Activated CD4-positive, alpha-beta T cell treated with anti-CD3 and anti-CD28 coated beads for 36 hours (primary cell): ENCODE measurements at regions not wholly inside any gene's neighbourhood (a gene's known extent, or its start where the extent isn't known, plus 50 kb on each side); places are given as distances from the start of the nearest gene placed in this dataset.

Experiments
- ATAC-seq: fragments of 200-7000 bp; cut with Tn5 transposase; one replicate; pipeline ENCODE4 v1.10.0; 2021; ENCODE audit warnings: mild to moderate bottlenecking, moderate library complexity
- CTCF ChIA-PET: fragments of 350-600 bp; sonication (Branson Sonifier 250); formaldehyde crosslinking; loops from one replicate; lab custom pipeline; 2021; ENCODE audit warnings: antibody characterized with exemption; lab: Charles Lee
- POLR2A ChIA-PET: fragments of 350-600 bp; sonication (Branson Sonifier 250); formaldehyde crosslinking; loops from one replicate; lab custom pipeline; 2021; ENCODE audit warnings: antibody characterized with exemption, inconsistent platforms; lab: Charles Lee
- DNase-seq: peaks from one replicate; pipeline ENCODE4 v3.0.0-alpha.2; 2020
- H3K27ac Mint-ChIP-seq: one replicate; pipeline ENCODE4 v1.8.0; 2021; ENCODE audit warnings: mixed read lengths
- H3K27me3 Mint-ChIP-seq: one replicate; pipeline ENCODE4 v1.8.0; 2021; ENCODE audit warnings: mixed read lengths
- H3K36me3 Mint-ChIP-seq: one replicate; pipeline ENCODE4 v1.8.0; 2021; ENCODE audit warnings: low read depth, mixed read lengths
- H3K4me1 Mint-ChIP-seq: one replicate; pipeline ENCODE4 v1.8.0; 2021; ENCODE audit warnings: mixed read lengths
- H3K4me3 Mint-ChIP-seq: one replicate; pipeline ENCODE4 v1.8.0; 2021; ENCODE audit warnings: mild to moderate bottlenecking, moderate library complexity, mixed read lengths
- H3K9me3 Mint-ChIP-seq: one replicate; pipeline ENCODE4 v1.8.0; 2021; ENCODE audit warnings: low read depth, mixed read lengths
- intact Hi-C, 2 experiments: fragments of 100-400 bp; cut with DNase I in 1 of 2; cut with micrococcal nuclease in 1 of 2; formaldehyde crosslinking; loops; one replicate each; pipeline versions ENCODE4 v1.14.2 to v1.15.1; 2022 to 2024; cut with DNase I, micrococcal nuclease

DNA sequence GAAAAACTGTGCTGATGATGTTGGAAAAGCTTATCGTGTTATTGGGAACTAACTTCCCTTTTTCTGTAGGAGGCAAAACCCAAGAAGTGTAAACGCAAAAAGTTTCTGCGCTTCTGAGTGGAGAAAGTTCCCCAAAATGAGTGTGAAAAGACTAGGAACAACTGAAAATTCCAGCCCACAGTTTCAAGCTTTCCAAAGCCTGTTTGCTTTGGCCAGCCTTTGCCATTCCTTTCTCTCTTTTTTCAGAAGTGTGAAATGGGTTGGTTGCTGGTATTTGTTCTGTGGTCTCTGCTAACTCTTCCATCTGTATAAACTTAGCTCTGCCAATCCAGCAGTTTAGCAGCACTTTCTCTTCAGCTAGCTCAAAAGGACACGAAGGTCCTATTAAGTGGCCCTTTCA lies 491.3 kb downstream of the MAFB start:
- H3K36me3 Mint-ChIP-seq = no peaks in the 10 kb centered on the region
- H3K27ac Mint-ChIP-seq = no peak overlapping the region
- no peaks in the 10 kb centered on the region for H3K4me1 Mint-ChIP-seq
- DNase-seq = no peak
- ATAC-seq = no peak
- H3K4me3 Mint-ChIP-seq = no peak overlapping the region
- intact Hi-C loops = no loop called here
- H3K9me3 Mint-ChIP-seq = no peaks in the 10 kb centered on the region
- POLR2A ChIA-PET = interaction anchor here (0.5 kb wide), 1 partner anchor 34 kb away, joined by 3 read pairs; no protein-coding TSS in a partner anchor
- CTCF ChIA-PET = interaction anchor here (0.8 kb wide), 1 partner anchor 37 kb away, joined by 3 read pairs; no protein-coding TSS in a partner anchor
- peaks cover 5% of the 10 kb centered on the region for H3K27me3 Mint-ChIP-seq

DNA sequence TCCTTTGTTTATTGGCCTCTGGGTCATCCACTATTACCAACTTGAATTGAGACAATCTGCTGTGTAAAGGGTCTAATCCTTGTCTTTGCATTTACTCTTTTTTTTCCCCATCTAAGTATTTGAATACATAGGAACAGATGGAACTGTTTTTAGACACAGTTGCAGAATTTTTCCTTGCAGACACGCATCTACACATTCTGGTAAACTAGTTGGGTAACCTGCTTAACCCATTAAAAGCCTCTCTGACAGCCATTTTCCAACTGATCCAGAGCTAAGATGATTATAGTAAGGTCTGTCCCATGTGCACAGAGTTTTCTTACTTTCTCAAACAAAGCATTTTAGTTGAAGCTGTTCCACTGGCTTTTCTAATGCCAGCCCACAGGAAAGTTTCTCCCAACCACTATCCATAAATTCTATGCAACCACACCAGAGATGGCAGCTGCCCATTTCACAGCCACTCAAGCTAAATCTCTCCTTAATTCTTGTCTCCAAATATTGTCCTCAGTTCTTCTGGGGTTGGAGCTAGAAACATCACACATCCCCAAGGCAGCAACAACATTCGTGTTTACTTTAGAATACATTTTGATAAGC lies 492.1 kb downstream of the MAFB start:
- Mint-ChIP-seq H3K9me3 (no peaks in the 10 kb centered on the region), H3K27me3 (peaks cover 3% of the 10 kb centered on the region), H3K36me3 (no peaks in the 10 kb centered on the region), H3K4me1 (no peaks in the 10 kb centered on the region), H3K4me3 (no peak overlapping the region), H3K27ac (no peak overlapping the region)
- intact Hi-C loops = no loop called here
- ATAC-seq = no peak
- CTCF ChIA-PET = interaction anchor here (0.6 to 0.8 kb wide), 2 partner anchors 36 to 46 kb away, joined by 3 to 5 read pairs; no protein-coding TSS in a partner anchor
- DNase-seq = no peak
- POLR2A ChIA-PET = no interaction called here

DNA sequence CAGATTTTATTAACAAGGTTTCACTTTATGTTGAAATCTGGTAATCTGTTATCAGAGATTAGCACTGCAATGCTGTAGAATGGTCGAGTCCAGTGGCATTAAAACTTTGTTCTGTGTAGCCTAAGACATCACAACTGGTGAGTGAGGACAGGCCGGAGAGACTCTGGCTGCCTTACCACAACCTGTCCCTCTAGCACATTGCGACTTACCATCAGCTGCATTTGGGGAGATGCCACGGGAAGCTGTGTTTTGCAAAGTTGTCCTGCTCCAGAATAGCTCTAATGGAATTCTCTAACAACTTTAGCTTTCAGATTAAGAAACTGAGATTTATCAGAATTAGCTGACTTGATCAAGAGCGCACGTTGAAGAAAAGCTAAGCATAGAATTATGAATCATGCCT lies 493.3 kb downstream of the MAFB start:
- POLR2A ChIA-PET = no interaction called here
- Mint-ChIP-seq H3K9me3 (no peaks in the 10 kb centered on the region), H3K27me3 (no peaks in the 10 kb centered on the region), H3K4me1 (no peaks in the 10 kb centered on the region), H3K27ac (no peak overlapping the region), H3K4me3 (no peak overlapping the region), H3K36me3 (no peaks in the 10 kb centered on the region)
- CTCF ChIA-PET = no interaction called here
- DNase-seq = no peak
- intact Hi-C loops = no loop called here
- no peak for ATAC-seq

DNA sequence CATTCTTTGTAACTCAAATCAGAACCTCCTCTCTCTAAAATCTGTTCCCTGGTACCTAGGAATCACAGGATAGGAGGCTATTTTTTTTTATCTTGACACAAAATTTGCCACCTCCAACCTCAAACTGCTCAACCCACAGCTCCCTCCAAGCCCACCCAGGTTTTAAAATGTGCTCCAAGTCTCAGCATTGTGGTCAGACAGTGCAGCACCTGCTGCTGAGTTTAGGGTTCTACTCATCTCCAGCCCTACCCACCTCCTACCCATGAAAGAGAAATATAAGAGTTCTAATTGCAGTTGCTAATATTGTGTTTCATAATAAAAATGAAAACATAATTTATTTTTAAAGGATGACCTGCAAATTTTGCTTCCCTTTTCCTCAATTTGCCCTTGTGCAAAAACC lies 496.5 kb downstream of the MAFB start:
- no peak for ATAC-seq
- CTCF ChIA-PET = no interaction called here
- POLR2A ChIA-PET = no interaction called here

DNA sequence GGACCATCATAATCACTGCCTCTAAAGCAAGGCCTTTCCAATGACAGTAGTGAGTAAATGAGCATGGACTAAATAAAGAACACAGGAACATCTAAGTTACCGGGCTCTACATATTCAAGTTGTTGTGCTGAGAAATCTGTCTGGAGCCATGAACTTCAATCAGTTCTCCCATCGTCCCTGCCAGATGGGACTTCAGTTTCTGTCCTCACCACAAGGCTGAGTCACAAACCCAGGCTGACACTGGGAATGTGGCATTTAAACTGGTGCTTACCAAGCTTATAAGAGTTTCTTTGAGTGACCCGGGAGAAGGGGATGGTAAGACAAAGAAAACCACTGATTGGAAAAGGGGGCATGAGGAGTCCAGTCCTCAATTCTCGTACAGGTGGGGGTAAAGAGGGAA lies 497.0 kb downstream of the MAFB start:
- no peaks in the 10 kb centered on the region for H3K4me1 Mint-ChIP-seq
- ATAC-seq = no peak
- H3K9me3 Mint-ChIP-seq = no peaks in the 10 kb centered on the region
- H3K36me3 Mint-ChIP-seq = no peaks in the 10 kb centered on the region
- no peak overlapping the region for H3K27ac Mint-ChIP-seq
- ChIA-PET CTCF (no interaction called here), POLR2A (no interaction called here)
- no peak overlapping the region for H3K4me3 Mint-ChIP-seq
- intact Hi-C loops = no loop called here
- H3K27me3 Mint-ChIP-seq = peaks cover 5% of the 10 kb centered on the region
- no peak for DNase-seq

More for the DNA sequence above, 496.5 kb downstream of the MAFB start:
- no peak overlapping the region for H3K27ac Mint-ChIP-seq
- no peaks in the 10 kb centered on the region for H3K9me3 Mint-ChIP-seq
- H3K27me3 Mint-ChIP-seq = peaks cover 5% of the 10 kb centered on the region
- no peaks in the 10 kb centered on the region for H3K4me1 Mint-ChIP-seq
- no peak overlapping the region for H3K4me3 Mint-ChIP-seq
- H3K36me3 Mint-ChIP-seq = no peaks in the 10 kb centered on the region
- intact Hi-C loops = no loop called here
- no peak for DNase-seq

DNA sequence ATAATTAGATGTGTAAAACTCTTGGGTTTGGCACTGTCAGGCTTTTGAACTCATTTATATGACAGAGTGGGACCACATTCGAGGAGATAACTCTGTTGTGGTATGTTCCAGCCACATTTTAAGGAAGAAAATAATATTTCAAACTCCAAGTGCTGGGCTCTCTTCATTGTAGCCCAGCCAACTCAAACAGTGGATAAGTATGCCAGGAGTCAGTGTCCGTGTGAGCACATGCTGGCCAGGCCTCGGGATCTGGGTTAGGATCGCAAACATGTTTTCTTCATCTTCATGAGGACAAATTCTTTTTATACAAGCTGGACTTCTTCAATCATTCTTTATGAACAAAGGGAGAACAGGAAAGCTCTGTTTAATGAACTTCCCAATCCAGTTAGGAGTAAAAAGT lies 497.5 kb downstream of the MAFB start:
- Mint-ChIP-seq H3K4me3 (no peak overlapping the region), H3K36me3 (no peaks in the 10 kb centered on the region), H3K4me1 (no peaks in the 10 kb centered on the region)

DNA sequence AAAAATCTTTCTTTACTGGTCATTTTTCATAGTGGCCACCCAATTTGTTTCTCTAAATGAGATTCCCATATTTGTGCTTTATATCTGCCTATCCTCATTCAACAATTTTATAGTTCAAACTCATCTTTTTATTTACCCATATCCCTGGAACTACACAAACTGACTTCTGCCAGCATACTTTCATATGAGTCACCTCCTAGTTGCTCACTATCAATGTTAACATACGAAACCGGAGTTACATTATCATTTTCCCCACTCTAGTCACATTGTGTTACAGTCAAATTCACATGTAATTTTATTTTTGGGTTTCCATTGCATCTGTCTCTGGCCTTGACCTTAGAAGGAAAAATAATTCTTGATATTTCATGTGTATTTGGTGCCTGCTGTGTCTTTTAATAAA lies 499.4 kb downstream of the MAFB start:
- ATAC-seq (no peak), DNase-seq (no peak)
- Mint-ChIP-seq H3K4me1 (no peaks in the 10 kb centered on the region), H3K4me3 (no peak overlapping the region), H3K27me3 (peaks cover 5% of the 10 kb centered on the region), H3K9me3 (no peaks in the 10 kb centered on the region), H3K27ac (no peak overlapping the region), H3K36me3 (no peaks in the 10 kb centered on the region)
- CTCF ChIA-PET = no interaction called here
- POLR2A ChIA-PET = no interaction called here
- intact Hi-C loops = no loop called here

More for the DNA sequence above, 497.5 kb downstream of the MAFB start:
- no peak for DNase-seq
- intact Hi-C loops = no loop called here
- ChIA-PET CTCF (no interaction called here), POLR2A (no interaction called here)
- no peaks in the 10 kb centered on the region for H3K9me3 Mint-ChIP-seq
- ATAC-seq = no peak
- no peak overlapping the region for H3K27ac Mint-ChIP-seq
- H3K27me3 Mint-ChIP-seq = peaks cover 5% of the 10 kb centered on the region

DNA sequence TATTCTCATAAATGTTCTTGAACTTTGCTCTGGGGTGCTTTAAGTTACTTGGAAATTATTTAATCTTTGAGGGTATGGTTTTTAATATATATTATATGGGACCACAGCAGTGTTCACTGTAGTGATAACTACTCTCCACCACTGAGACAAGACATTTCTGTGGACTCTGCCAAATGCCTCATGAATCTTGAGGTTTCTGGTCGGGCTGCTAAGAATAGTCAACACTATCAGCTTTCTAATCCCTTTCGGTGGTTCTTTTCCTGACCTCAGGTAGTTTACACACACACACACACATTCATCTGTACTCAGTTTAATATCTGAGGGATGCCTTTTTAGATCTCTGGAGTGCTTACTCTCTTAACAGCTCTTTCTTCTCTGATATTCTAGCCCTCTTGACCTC lies 500.7 kb downstream of the MAFB start:
- H3K27ac Mint-ChIP-seq = no peak overlapping the region
- DNase-seq = no peak
- no peaks in the 10 kb centered on the region for H3K9me3 Mint-ChIP-seq
- H3K4me3 Mint-ChIP-seq = no peak overlapping the region
- H3K36me3 Mint-ChIP-seq = no peaks in the 10 kb centered on the region
- ATAC-seq = no peak
- peaks cover 5% of the 10 kb centered on the region for H3K27me3 Mint-ChIP-seq
- POLR2A ChIA-PET = no interaction called here
- CTCF ChIA-PET = no interaction called here
- H3K4me1 Mint-ChIP-seq = no peaks in the 10 kb centered on the region
- intact Hi-C loops = no loop called here

DNA sequence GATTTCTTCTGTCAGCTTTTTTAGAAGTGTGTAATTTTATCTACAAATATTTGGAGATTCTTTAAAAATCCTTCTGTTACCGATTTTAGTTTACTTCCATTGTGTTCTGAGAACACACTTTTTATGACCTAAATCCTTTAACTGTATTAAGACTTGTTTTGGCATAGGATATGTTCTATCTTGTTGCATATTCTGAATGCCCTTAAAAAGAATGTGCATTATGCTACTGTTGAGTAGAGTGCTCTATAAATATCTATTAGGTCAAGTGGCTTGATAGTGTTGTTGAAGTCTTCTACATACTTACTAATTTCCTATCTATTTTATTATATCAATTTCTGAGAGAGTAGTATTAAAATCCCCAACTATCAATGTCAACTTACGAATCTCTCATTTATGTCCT lies 502.2 kb downstream of the MAFB start:
- ChIA-PET CTCF (no interaction called here), POLR2A (no interaction called here)
- H3K27ac Mint-ChIP-seq = no peak overlapping the region
- H3K4me3 Mint-ChIP-seq = no peak overlapping the region
- no peak for ATAC-seq
- H3K36me3 Mint-ChIP-seq = no peaks in the 10 kb centered on the region
- H3K27me3 Mint-ChIP-seq = peaks cover 5% of the 10 kb centered on the region
- H3K4me1 Mint-ChIP-seq = no peaks in the 10 kb centered on the region
- H3K9me3 Mint-ChIP-seq = no peaks in the 10 kb centered on the region
- DNase-seq = no peak
- intact Hi-C loops = no loop called here

DNA sequence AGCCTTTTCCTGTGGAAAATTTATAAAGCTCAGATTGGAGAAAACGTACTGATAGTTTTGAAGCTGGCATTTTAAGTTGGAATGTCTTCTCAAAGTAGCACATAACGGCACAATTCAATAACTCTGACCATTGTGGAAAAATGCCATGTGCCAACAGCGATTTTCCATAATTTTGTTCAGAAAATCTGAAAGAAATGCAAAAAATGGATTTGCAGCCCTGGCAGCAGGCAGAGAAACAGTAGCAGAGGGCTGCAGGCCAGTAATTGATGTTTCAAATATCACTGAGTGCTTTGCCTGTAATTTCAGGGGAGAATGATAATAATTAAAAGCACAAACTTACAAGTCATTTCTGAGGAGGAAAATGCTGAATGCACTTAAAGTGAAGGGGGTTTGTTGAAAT lies 507.4 kb downstream of the MAFB start:
- H3K4me1 Mint-ChIP-seq = no peaks in the 10 kb centered on the region
- H3K27me3 Mint-ChIP-seq = peaks cover 4% of the 10 kb centered on the region
- no peak overlapping the region for H3K27ac Mint-ChIP-seq
- H3K36me3 Mint-ChIP-seq = no peaks in the 10 kb centered on the region
- H3K4me3 Mint-ChIP-seq = no peak overlapping the region
- ATAC-seq (no peak), DNase-seq (no peak)
- ChIA-PET CTCF (no interaction called here), POLR2A (no interaction called here)
- intact Hi-C loops = no loop called here
- H3K9me3 Mint-ChIP-seq = peaks cover 2% of the 10 kb centered on the region

DNA sequence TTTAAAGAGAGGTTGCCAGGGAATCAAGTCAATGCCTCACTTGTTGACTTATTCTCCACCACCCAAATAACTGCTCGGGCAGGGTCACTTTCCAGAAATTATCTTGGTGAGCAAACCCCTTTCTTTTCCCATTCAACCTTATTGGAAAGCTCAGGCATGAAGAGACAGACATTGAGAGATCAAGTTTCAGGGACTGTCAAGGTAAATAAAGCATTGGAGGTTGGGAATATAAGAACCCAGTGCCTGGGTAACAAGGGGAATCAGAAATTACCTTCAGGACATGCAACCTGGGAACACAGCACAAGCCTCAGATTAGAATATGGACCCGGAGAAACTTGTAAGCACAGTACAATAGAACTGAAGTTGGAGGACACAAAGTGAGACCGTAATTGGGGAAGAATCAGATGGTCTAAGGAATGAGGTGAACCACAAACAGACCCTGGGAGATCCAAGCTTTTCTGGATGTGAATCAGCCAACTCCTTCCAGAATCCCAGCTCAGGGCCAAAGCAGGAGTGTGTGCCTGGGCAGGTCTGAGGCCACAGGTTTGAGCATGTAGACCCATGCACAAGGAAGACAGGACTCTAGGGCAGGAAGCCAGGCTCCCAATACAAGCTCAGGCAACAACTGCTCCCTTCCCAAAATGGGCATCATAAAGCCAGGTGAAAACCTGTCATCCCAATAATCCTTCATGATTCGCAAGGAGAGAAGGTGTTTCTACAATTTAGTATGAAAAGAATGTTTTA lies 512.8 kb downstream of the MAFB start:
- Mint-ChIP-seq H3K36me3 (no peaks in the 10 kb centered on the region), H3K4me3 (no peak overlapping the region), H3K9me3 (peaks cover 2% of the 10 kb centered on the region), H3K27ac (no peak overlapping the region), H3K4me1 (no peaks in the 10 kb centered on the region), H3K27me3 (peaks cover 12% of the 10 kb centered on the region)
- ChIA-PET CTCF (no interaction called here), POLR2A (no interaction called here)
- DNase-seq (no peak), ATAC-seq (no peak)
- intact Hi-C loops = no loop called here

DNA sequence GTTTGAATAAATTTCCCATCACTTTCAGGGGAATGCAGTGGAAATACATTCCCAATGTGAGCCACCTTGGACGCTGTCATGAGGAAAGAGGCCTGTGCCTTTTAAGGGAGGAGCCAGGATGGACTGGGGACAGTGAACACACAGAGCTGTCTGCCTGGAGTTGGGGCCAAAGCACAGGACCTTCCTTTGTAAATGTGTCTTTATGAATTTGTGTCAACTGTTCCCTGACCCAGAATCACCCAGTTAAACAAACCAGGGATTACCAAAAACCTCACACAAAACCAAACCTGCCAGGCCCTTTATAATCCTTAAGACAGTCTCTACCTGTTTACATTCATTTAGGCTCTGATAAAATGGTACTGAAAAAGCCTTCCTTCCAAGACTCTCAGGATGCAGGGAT lies 513.7 kb downstream of the MAFB start:
- Mint-ChIP-seq H3K27me3 (peaks cover 14% of the 10 kb centered on the region), H3K36me3 (no peaks in the 10 kb centered on the region)
- POLR2A ChIA-PET = no interaction called here

More for the DNA sequence above, 513.7 kb downstream of the MAFB start:
- H3K4me3 Mint-ChIP-seq = no peak overlapping the region
- no peaks in the 10 kb centered on the region for H3K4me1 Mint-ChIP-seq
- peaks cover 2% of the 10 kb centered on the region for H3K9me3 Mint-ChIP-seq
- intact Hi-C loops = no loop called here
- CTCF ChIA-PET = no interaction called here
- ATAC-seq (no peak), DNase-seq (no peak)
- H3K27ac Mint-ChIP-seq = no peak overlapping the region
